HG03575 (cell line): ENCODE measurements at regions not wholly inside any gene's neighbourhood (a gene's known extent, or its start where the extent isn't known, plus 50 kb on each side); places are given as distances from the start of the nearest gene placed in this dataset.

ENCODE experiments used
- ATAC-seq: cut with Tn5 transposase; IDR thresholded peaks from one replicate; pipeline ENCODE4 v1.9.1; 2021; ENCODE audit not compliant: unreplicated experiment, insufficient number of reproducible peaks, low FRiP score; ENCODE audit errors: extremely low read depth

DNA sequence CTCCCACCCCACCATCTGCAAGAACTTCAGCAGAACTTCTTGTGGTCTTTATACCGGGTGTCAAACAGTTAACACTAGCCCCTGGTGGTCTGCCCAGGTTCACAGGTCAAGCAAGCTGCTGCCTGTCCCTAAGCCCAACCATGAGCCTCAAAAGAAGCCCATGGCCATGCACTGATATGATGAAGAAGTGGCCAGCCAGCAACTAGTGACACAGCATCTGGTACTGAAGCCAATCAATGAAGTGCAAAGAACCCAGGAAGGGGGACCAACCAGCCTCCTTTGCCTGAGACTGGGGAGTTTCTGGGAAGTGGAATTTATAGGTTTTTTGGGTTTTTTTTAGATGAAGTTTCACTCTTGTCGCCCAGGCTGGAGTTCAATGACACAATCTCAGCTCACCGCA, 127.8 kb downstream of the MAFB start:
- no peak for ATAC-seq

DNA sequence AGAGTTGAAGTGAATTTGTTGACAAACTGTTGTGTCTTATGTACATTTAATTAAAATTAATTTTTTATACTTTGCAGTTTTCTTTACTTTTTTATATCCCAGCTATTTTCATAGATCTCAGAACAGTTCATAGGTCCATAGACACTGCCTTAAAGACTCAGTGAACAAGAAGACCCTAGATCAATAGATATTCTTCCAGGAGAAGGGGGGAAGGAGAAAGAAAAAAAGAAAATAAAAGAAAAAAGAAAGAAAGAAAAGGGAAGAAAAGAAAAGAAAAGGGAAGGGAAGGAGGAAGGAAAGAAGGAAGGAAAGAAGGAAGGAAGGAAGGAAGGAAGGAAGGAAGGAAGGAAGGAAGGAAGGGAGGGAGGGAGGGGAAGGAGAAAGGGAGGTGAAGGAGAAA, 130.8 kb downstream of the MAFB start:
- no peak for ATAC-seq

DNA sequence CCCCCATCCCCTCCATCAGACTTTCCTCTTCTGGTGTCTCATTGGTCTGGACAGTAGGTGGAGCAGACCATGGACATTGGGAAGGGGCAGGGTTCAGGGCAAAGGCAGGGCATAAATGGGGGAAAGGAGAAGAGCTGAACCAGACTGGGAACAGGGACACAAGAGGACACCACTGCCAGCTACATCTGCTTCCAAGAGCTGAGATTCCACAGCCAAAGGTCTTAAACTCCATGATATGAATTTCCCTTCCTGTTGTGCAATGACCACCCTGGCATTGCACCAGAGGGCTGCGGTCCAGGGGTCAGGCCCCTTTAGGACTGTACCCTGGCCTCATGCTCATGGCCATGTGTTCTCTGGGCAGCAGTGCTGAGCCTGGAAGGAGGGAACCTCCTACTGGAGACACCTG, 137.9 kb downstream of the MAFB start:
- no peak for ATAC-seq

DNA sequence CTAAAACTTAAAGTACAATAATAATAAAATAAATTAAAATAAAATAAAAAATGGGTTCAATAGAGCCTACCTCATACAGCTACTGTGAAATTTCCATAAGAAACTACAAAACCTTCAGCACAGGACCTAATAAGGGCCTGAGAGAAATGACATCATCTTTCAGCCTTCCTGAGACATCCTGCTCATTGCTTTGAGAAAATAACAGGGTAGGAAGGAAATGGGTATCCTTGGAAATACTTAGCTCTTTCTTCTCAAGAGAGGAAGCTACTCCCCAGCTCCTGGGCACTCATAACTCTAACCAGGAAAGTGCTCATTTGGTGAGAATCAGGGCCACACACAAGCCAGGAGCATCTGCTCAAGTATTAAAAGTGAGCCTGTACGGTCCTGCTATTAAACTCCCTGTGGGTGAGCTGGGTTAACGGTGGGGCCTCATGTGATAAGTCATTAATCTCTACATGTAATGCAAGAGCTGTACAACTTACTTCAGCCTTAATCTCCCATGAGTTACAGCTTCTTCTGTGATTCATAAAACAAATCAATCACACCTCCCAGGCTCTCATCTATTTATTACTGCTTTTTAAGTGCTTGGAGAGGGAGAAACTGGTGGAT, 141.4 kb downstream of the MAFB start:
- ATAC-seq = no peak

DNA sequence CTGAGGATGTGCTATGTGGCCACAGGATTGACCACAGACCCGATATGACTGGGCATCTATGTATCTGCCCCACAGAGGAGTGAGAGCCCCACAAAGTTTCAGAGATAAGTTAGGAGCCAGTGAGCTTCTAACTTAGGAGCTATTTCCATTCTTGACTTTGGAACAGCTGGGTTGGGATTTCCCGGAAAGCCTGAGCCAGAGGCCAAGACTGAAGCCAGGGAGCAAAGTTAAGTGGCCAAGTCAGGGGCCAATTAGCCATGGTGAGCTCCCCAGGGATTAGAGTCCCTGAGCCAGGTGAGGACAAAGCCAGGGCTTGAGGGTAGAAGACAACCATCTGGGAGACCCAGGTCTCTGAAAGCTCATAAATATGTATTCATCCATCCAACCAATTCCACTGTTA, 143.6 kb downstream of the MAFB start:
- no peak for ATAC-seq

DNA sequence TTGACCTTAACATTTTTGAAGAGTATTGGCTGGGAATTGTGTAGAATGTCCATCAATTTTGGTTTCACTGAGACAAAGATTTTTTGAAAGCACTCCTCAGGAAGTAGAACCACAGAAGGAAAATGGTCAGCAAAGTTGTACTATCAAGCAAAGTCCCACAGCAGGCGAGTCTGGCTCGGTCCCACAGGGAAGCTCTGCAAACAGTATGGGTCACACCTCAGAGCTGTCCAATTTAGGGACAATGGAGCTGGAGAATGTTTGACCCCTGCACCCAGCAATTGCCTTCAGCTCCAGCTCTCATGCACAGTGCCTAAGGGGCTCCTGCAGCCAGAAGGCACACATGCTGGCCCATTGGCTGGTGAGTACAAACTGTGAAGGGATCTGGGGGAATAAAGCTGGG, 147.0 kb downstream of the MAFB start:
- ATAC-seq = no peak

DNA sequence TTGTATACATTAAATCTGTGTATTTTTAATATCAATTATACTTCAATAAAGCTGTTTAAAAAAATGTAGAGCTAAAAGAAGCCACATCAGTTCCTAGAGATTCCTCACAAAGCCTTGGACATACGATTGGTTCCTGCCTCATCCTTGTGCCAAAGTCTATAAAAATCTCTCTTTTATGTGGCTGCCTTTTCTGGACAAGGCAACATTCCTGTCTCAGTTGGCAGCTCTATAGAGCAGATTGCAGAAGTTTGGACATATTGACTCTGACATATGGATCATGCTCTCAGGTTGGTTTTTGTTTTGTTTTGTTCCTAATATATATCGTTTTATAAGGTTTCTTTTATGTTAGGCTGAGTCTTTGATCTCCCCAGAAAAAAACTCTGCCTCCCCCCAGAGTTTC, 148.9 kb downstream of the MAFB start:
- ATAC-seq = no peak

DNA sequence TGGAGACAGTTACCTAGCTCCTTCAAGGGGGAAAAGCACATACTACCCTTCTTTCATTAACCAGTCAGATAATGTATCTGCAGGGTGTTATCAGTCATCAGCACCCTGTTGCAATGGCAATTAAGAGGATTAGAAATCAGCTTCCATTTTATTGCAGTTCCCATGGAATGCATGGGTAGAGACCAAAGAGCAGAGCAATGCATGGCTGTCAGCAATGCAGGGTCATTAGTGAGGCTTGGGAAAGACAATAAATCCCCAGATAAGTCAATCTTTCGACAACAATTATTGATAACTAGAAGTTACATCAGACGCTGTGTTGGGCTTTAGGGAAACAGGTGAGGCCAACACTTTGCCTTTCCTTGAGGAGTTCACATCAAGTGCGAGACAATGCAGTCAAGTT, 150.9 kb downstream of the MAFB start:
- no peak for ATAC-seq

DNA sequence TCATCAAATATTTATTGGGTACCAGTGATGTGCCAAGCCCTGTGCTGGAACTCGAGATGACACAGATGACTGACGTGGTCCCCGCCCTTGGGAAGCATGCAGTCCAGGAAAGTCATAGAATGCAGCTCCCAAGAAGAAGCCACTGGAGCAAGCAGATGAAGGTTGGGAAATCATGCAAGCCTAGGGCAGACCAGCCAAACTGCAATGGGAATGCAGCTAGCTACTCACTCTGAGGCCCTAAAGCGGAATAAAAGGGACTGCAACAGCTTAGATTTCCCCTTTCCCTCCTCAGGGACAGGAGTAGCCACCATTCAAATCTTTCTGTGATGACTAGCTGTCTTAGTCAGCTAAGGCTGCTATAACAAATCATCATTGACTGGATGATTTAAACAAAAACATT, 152.2 kb downstream of the MAFB start:
- no peak for ATAC-seq

DNA sequence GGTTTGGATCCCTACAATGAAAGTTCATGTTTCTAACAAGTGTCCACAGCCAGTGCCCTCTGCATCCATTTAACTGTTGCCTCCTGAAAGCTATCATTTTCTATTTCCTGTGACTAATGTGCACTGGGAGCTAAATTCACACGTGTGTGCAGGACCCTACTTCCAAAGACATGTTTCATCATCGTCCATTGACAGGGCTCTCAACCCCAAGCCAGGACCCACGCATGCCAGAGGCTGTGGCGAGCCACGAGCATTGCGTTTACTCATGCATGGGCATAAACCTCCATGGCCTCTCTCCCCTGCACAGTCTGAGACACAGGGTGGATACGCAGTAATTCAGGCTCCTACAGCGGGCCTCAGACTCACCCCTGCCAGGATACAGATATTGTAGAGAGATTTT, 153.2 kb downstream of the MAFB start:
- ATAC-seq = no peak

DNA sequence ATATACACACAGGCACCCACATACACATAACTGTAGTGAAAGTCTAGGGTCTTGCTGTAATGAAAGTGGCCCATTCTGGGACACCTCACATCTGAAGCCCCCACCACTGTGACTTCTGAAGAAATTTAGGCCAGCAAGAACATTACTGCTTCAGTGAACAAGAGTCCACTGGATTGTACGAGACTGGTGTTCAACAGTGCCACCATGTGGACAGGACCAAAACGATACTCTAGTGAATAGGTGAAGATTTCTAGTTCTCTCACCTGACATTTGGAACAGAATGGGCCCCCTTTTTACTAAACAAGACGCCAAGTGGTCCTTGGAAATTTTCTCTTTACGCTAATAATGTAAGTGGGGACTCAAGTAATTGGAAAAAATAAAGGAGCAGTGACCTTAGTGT, 156.9 kb downstream of the MAFB start:
- ATAC-seq = no peak

DNA sequence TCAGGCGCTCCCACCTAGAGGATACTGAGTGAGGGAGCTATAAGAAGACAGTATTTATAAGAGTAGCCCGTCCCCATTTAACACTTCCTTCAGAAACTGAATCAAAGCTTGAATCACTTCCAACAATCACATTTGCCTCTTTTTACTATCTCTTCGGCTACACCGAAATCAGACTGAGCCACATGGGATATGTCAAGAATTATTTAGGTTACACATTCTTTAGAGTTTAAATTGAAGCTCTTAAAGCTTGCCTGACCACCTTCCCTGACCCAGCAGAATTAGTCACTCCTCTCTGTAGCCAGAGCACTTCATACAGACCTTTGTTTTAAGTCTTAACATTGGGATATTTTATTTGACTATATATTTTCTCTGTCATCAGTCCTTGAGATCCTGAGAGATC, 163.7 kb downstream of the MAFB start:
- no peak for ATAC-seq

DNA sequence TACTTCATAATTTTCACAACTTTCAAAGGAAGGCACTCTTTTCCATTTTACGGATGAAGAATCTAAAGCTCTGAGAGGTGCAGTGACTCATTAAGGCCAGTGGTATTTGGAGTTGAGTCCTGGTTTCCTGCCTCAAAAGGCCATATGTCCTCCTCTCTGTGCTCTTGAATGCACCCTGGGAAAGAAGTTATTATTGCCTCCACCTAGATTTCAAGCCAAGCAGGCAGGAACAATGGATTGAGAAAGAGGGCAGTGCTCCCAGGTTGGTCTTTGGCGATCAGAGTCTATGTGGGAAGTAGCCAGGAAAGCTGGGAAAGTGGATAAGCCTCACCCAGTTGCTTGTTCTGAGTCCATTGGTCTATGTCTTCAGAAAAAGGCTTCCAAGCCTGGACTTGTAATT, 165.0 kb downstream of the MAFB start:
- no peak for ATAC-seq

DNA sequence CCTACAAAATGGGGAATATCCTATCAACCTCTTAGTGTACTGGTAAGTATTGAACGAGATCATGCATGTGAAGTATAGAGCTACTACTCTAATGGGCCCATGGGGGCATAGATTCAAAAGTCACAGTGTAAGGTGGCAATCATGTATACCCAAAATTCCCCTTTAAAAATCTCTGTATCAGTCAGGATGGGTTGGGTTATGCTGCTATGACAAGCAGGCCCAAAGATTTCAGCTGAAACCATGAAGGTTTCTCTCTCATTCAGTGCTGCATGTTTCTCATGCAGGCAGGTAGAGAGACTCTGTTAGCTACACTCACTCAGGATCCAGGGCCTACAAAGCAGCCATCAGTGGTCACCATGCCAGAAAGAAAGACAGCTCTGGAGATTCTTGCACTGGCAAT, 166.6 kb downstream of the MAFB start:
- ATAC-seq = no peak

DNA sequence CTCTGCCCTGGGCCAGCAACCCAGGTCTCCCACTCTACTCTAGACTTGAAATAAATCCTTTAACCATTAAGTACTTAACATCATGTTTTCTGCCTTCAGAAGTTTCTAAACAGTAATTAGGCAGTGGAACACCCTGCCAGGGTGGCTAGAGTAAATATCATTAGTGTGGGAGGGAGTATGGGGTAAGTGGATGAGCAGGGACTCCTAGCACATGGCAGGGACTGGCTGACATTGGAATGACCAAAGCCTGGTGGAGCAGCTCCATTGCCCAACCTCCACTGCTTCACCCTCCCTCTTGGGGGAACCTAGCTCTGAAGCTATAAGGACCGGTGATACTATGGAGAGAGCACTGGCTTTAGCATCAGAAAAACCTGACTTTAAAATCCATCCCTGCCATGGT, 167.1 kb downstream of the MAFB start:
- ATAC-seq = no peak

DNA sequence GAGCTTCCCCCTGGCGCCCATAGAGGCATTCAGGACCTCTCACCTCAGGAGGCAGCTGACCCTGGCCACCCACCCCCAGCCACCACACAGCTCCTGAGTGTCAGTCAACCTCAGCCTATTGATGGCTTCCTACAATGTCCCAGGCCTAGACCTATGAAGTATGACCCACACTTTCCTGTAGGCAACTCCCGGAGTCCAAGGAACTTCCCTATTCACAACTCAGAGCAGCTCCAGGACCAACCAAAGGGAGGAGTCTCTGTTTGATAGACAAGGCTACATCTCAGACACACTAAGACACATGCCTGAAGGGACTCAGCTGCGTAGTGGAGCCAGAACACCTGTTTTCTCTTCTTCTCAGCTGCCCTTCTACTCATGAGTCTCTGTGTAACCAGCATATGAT, 169.1 kb downstream of the MAFB start:
- no peak for ATAC-seq

DNA sequence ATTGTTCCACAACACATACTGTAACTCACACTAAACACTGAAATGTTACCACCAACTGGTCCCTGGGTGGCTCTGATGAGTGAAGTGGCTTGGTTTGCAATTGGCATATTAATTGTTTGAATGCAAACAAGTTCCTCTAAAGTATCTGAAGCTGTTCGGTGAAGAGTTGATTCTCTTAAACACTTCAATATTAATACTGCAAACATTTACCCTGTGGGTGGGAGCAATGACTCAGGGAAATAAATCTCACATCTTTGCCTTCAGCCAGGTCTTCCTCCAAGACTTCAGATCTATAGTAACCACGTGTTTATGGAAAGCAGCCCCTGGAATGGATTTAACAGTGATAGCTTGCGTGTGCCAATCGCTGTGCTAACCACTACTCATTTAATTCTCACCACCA, 176.0 kb downstream of the MAFB start:
- ATAC-seq = no peak

DNA sequence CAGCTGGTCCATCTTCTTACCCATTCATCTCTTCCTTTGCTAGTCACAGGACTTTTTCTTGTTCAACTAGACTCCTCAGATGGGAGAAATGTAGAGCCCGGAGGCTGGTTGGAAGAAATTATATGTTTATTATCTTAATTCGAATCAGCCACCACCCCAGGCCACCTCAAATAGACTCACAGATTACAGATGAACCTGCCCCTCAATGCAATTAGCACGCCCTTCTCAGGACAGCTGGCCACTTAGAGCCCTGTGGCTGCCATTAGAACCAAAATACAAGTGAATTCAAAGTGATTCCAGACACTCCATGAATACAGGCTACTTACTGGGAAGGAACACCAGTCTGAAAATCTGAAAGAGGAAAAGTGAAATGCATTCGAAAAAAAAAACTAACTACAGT, 176.4 kb downstream of the MAFB start:
- ATAC-seq = no peak

DNA sequence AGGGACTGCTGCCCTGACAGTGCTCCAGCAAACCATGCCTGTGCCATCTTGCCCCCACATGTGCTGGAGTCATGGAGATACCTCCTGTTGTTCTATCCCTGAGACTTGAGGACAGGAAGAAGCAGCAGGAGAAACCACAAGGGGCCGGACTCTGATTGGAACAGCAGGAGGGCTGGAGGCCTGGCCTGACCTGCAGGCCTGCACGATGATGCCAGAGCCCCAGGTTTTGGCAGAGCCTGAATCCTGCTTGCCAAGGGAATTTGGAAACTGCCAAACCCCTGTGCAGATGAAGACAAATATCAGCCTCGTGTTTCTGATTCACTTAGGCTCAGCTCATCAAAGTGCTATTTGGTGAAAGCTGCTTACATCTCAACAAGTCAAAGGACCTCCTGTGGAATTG, 177.6 kb downstream of the MAFB start:
- ATAC-seq = no peak

DNA sequence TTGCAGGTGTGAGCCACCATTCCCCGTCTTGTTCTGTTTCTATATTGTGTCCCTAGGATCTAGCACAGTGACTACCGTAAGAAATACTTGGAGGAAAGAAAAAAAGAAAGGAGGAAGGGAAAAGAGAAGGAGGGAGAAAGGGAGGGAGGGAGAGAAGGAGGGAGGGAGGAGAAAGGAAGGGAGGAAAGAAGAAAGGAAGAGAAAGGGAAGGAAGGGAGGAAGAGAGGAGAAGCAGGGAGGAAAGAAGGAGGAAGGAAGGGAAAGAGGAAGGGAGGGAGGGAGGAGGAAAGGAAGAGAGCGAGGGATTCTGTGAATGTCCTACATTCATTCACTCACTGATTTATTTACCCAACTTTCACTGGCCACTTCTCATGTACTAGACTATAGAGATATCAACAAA, 178.4 kb downstream of the MAFB start:
- ATAC-seq = no peak

DNA sequence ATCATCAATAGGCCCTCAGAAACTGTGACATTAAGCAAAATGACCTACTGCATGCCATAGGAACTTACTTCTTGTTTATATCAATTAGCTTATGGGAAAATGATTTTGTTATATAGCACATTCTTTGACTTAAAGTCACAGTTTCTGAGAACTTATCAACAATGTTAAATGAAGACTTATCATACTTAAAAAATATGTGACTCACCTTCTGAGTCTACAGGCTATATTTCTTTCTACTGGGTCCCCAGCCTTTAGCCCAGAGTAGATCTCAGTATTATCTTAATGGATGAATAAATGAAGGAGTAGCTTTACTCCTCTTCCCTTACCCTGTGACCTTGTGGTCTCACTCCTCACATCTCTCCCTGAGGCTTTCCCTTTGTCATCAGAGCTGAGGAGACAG, 180.2 kb downstream of the MAFB start:
- no peak for ATAC-seq

DNA sequence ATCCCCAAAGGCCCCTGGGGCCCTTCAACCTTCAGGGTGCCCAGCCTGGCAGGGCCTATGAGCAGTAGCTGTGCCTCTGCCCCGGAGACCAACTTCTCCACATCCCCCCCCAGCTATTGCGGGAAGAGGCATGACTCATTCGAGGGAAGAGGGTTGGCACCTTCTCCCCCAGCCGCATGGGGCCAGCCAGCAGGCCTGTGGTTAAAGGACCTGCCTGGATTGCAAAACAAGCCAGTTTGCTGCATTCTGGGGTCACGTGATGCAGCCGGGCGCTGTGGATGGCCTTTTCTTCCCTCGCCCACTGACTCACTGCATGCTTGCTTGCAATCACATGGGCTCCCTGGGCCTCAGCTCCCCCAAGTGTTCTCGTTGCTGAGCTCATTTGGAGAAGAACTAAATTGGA, 182.5 kb downstream of the MAFB start:
- no peak for ATAC-seq
